ENCODE measurements at regions not wholly inside any gene's neighbourhood (a gene's known extent, or its start where the extent isn't known, plus 50 kb on each side); places are given as distances from the start of the nearest gene placed in this dataset.
"Not testable (repeated sequence)": the region's sequence is repeated elsewhere in the genome, so short reads cannot be mapped to it uniquely, and the experiment has no call there.

DNA sequence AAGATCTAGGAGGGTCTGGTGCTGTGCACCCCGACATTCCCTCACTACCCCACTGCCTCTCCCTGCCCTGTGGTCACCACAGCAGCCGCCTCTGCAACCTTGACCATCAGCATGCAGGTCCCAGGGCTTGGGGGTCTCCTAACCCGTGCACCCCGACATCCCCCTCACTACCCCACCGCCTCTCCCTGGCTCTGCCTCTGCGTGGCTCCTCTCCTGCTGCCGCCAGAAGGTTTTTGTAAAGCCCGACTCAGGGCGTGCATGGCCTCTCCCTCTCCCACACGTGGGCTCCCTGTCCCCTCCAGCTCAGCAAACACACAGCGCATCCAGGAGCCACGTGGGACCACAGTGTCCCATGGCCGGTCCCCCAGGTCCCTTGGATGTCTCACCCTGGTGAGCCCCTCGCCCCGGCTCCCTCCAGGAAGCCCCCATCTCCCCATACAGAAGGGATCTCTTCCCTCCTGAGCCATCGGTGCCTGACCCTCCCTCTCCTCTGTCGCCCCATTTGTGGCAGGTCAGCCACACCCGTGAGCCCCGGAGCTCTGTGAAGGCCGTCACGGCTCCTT is 112.5 kb upstream of the LPCAT1 start:
- TF ChIP-seq, protein P1, sequence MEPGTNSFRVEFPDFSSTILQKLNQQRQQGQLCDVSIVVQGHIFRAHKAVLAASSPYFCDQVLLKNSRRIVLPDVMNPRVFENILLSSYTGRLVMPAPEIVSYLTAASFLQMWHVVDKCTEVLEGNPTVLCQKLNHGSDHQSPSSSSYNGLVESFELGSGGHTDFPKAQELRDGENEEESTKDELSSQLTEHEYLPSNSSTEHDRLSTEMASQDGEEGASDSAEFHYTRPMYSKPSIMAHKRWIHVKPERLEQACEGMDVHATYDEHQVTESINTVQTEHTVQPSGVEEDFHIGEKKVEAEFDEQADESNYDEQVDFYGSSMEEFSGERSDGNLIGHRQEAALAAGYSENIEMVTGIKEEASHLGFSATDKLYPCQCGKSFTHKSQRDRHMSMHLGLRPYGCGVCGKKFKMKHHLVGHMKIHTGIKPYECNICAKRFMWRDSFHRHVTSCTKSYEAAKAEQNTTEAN (CRISPR knock-in tag; IDR thresholded peaks at IDR 0.05): not testable (repeated sequence)
- TF ChIP-seq, protein P2, sequence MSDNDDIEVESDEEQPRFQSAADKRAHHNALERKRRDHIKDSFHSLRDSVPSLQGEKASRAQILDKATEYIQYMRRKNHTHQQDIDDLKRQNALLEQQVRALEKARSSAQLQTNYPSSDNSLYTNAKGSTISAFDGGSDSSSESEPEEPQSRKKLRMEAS (CRISPR knock-in tag; IDR thresholded peaks at IDR 0.05): not testable (repeated sequence)
- TF ChIP-seq, protein P3, sequence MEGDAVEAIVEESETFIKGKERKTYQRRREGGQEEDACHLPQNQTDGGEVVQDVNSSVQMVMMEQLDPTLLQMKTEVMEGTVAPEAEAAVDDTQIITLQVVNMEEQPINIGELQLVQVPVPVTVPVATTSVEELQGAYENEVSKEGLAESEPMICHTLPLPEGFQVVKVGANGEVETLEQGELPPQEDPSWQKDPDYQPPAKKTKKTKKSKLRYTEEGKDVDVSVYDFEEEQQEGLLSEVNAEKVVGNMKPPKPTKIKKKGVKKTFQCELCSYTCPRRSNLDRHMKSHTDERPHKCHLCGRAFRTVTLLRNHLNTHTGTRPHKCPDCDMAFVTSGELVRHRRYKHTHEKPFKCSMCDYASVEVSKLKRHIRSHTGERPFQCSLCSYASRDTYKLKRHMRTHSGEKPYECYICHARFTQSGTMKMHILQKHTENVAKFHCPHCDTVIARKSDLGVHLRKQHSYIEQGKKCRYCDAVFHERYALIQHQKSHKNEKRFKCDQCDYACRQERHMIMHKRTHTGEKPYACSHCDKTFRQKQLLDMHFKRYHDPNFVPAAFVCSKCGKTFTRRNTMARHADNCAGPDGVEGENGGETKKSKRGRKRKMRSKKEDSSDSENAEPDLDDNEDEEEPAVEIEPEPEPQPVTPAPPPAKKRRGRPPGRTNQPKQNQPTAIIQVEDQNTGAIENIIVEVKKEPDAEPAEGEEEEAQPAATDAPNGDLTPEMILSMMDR (IDR thresholded peaks at IDR 0.05): not testable (repeated sequence)
- TF ChIP-seq CREB1 (CRISPR knock-in tag; IDR thresholded peaks at IDR 0.05): not testable (repeated sequence)
- TF ChIP-seq, protein P4, sequence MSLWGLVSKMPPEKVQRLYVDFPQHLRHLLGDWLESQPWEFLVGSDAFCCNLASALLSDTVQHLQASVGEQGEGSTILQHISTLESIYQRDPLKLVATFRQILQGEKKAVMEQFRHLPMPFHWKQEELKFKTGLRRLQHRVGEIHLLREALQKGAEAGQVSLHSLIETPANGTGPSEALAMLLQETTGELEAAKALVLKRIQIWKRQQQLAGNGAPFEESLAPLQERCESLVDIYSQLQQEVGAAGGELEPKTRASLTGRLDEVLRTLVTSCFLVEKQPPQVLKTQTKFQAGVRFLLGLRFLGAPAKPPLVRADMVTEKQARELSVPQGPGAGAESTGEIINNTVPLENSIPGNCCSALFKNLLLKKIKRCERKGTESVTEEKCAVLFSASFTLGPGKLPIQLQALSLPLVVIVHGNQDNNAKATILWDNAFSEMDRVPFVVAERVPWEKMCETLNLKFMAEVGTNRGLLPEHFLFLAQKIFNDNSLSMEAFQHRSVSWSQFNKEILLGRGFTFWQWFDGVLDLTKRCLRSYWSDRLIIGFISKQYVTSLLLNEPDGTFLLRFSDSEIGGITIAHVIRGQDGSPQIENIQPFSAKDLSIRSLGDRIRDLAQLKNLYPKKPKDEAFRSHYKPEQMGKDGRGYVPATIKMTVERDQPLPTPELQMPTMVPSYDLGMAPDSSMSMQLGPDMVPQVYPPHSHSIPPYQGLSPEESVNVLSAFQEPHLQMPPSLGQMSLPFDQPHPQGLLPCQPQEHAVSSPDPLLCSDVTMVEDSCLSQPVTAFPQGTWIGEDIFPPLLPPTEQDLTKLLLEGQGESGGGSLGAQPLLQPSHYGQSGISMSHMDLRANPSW (CRISPR knock-in tag; conservative IDR thresholded peaks at IDR 0.05; ENCODE audit: low read depth): not testable (repeated sequence)
- TF ChIP-seq, protein P5, sequence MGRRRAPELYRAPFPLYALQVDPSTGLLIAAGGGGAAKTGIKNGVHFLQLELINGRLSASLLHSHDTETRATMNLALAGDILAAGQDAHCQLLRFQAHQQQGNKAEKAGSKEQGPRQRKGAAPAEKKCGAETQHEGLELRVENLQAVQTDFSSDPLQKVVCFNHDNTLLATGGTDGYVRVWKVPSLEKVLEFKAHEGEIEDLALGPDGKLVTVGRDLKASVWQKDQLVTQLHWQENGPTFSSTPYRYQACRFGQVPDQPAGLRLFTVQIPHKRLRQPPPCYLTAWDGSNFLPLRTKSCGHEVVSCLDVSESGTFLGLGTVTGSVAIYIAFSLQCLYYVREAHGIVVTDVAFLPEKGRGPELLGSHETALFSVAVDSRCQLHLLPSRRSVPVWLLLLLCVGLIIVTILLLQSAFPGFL (CRISPR knock-in tag; IDR thresholded peaks at IDR 0.05; ENCODE audit: borderline replicate concordance): not testable (repeated sequence)
- TF ChIP-seq, protein P6, sequence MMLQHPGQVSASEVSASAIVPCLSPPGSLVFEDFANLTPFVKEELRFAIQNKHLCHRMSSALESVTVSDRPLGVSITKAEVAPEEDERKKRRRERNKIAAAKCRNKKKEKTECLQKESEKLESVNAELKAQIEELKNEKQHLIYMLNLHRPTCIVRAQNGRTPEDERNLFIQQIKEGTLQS (CRISPR knock-in tag; conservative IDR thresholded peaks at IDR 0.05): not testable (repeated sequence)
- TF ChIP-seq, protein P7, sequence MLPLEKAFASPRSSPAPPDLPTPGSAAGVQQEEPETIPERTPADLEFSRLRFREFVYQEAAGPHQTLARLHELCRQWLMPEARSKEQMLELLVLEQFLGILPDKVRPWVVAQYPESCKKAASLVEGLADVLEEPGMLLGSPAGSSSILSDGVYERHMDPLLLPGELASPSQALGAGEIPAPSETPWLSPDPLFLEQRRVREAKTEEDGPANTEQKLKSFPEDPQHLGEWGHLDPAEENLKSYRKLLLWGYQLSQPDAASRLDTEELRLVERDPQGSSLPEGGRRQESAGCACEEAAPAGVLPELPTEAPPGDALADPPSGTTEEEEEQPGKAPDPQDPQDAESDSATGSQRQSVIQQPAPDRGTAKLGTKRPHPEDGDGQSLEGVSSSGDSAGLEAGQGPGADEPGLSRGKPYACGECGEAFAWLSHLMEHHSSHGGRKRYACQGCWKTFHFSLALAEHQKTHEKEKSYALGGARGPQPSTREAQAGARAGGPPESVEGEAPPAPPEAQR (CRISPR knock-in tag; IDR thresholded peaks at IDR 0.05): not testable (repeated sequence)
- TF ChIP-seq, protein P8, sequence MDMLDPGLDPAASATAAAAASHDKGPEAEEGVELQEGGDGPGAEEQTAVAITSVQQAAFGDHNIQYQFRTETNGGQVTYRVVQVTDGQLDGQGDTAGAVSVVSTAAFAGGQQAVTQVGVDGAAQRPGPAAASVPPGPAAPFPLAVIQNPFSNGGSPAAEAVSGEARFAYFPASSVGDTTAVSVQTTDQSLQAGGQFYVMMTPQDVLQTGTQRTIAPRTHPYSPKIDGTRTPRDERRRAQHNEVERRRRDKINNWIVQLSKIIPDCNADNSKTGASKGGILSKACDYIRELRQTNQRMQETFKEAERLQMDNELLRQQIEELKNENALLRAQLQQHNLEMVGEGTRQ (CRISPR knock-in tag; IDR thresholded peaks at IDR 0.05): not testable (repeated sequence)
- TF ChIP-seq, protein P9, sequence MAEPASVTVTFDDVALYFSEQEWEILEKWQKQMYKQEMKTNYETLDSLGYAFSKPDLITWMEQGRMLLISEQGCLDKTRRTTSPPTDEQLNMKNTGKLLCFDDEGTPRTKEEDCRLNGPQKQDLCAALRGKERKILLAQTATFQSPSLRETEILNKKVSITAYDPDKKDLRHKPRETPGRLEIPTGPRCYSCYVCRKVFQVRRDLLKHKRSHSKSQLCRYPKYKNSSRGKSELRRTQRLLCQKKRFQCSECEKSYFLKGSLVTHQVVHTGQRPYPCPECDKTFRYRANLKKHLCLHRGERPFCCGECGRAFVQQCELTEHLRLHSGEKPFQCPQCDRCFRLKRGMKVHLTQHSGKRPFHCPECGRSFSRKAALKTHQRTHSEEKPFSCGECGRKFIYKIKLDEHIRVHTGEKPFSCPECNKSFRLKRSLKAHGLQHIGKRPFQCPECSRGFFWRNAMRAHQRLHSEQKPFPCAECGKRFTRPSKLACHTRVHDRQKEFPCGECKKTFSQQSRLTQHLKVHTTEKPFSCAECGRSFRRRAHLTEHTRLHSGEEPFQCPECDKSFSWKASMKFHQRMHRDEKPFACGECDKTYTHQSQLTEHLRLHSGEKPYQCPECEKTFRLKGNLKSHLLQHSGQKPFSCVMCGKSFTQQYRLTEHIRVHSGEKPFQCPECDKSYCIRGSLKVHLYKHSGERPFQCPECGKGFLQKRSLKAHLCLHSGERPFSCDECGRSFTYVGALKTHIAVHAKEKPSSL (CRISPR knock-in tag; conservative IDR thresholded peaks at IDR 0.05): not testable (repeated sequence)

All from WTC11 (cell line).